SK-N-SH treated with all-trans-retinoic acid at 6 μM for 48 hours (cell line): ENCODE measurements at regions not wholly inside any gene's neighbourhood (a gene's known extent, or its start where the extent isn't known, plus 50 kb on each side); places are given as distances from the start of the nearest gene placed in this dataset.

Experiments used
- ATAC-seq: fragments of 200-7000 bp; cut with Tn5 transposase; 3 replicates; pipeline ENCODE4 v1.9.1; 2020; ENCODE audit warnings: mild to moderate bottlenecking, moderate library complexity
- CREB5 ChIP-seq: fragments of 250-450 bp; sonication (Bioruptor Pico); IDR thresholded peaks from 2 replicates; pipeline ENCODE4 v1.5.1; 2020; ENCODE audit warnings: low read depth, mild to moderate bottlenecking, moderate library complexity
- CSDC2 ChIP-seq: fragments of 250-450 bp; sonication (Bioruptor Pico); IDR thresholded peaks from 2 replicates; pipeline ENCODE4 v1.5.0; 2020; ENCODE audit warnings: mild to moderate bottlenecking, moderate library complexity
- ESRRG ChIP-seq: fragments of 250-450 bp; sonication (Bioruptor Pico); IDR thresholded peaks from 2 replicates; pipeline ENCODE4 v1.6.1; 2021; ENCODE audit warnings: mild to moderate bottlenecking
- GLIS3 ChIP-seq: fragments of 250-450 bp; sonication (Bioruptor Pico); IDR thresholded peaks from 2 replicates; pipeline ENCODE4 v1.5.0; 2020; ENCODE audit warnings: mild to moderate bottlenecking, moderate library complexity
- ISL1 ChIP-seq: fragments of 250-450 bp; sonication (Bioruptor Pico); IDR thresholded peaks from 2 replicates; pipeline ENCODE4 v2.1.2; 2022; ENCODE audit warnings: mild to moderate bottlenecking, moderate library complexity
- OSR1 ChIP-seq: fragments of 250-450 bp; sonication (Bioruptor Pico); IDR thresholded peaks from 2 replicates; pipeline ENCODE4 v1.8.0; 2022; ENCODE audit warnings: moderate library complexity, mild to moderate bottlenecking, inconsistent platforms
- POU6F1 ChIP-seq: fragments of 250-450 bp; sonication (Bioruptor Pico); IDR thresholded peaks from 2 replicates; pipeline ENCODE4 v1.8.0; 2021; ENCODE audit warnings: low read depth, mild to moderate bottlenecking, moderate library complexity, borderline replicate concordance
- PPARA ChIP-seq: fragments of 250-450 bp; sonication (Bioruptor Pico); IDR thresholded peaks from 2 replicates; pipeline ENCODE4 v1.5.0; 2020; ENCODE audit warnings: mild to moderate bottlenecking, borderline replicate concordance
- TCF4 ChIP-seq: fragments of 250-450 bp; sonication (Bioruptor Pico); IDR thresholded peaks from 2 replicates; pipeline ENCODE4 v1.8.0; 2021; ENCODE audit warnings: mild to moderate bottlenecking, moderate library complexity, borderline replicate concordance
- TOX ChIP-seq: fragments of 250-450 bp; sonication (Bioruptor Pico); IDR thresholded peaks from 2 replicates; pipeline ENCODE4 v1.8.0; 2021; ENCODE audit warnings: mild to moderate bottlenecking, moderate library complexity, borderline replicate concordance
- ZC3H10 ChIP-seq: fragments of 250-450 bp; sonication (Bioruptor Pico); IDR thresholded peaks from 2 replicates; pipeline ENCODE4 v1.5.1; 2021; ENCODE audit warnings: mild to moderate bottlenecking, moderate library complexity
- ZFP3 ChIP-seq: fragments of 250-450 bp; sonication (Bioruptor Pico); IDR thresholded peaks from 2 replicates; pipeline ENCODE4 v1.5.0; 2020; ENCODE audit warnings: mild to moderate bottlenecking, moderate library complexity
- ZFP30 ChIP-seq: fragments of 450-650 bp; formaldehyde crosslinking; IDR thresholded peaks from 2 replicates; pipeline ENCODE4 v1.5.0; 2022; ENCODE audit warnings: mild to moderate bottlenecking, moderate library complexity
- ZNF565 ChIP-seq: fragments of 450-650 bp; formaldehyde crosslinking; conservative IDR thresholded peaks from 2 replicates; pipeline ENCODE4 v1.5.0; 2020; ENCODE audit warnings: low read depth, mild to moderate bottlenecking, moderate library complexity
- ZNF70 ChIP-seq: fragments of 450-650 bp; formaldehyde crosslinking; IDR thresholded peaks from 2 replicates; pipeline ENCODE4 v1.5.0; 2020; ENCODE audit warnings: mild to moderate bottlenecking, moderate library complexity
- ZNF8 ChIP-seq: fragments of 450-650 bp; formaldehyde crosslinking; IDR thresholded peaks from 2 replicates; pipeline ENCODE4 v1.5.0; 2020; ENCODE audit warnings: mild to moderate bottlenecking, moderate library complexity
- TF ChIP-seq, protein P1 (sequence below): fragments of 250-450 bp; sonication (Bioruptor Pico); IDR thresholded peaks from 2 replicates; pipeline ENCODE4 v1.8.0; 2020; ENCODE audit warnings: mild to moderate bottlenecking, moderate library complexity, borderline replicate concordance

GRCh38 chr5:148927307-148927946, 101.0 kb downstream of the ADRB2 start (continued):
- TF ChIP-seq ISL1 (CRISPR knock-in tag), result no peak
- TF ChIP-seq ZFP3 (CRISPR knock-in tag), result no peak
- no peak for TF ChIP-seq ZC3H10 (CRISPR knock-in tag)
- TF ChIP-seq ZNF8, result no peak
- TF ChIP-seq, all 23 proteins: peak for 0

- no peak for TF ChIP-seq POU6F1
- no peak for TF ChIP-seq GLIS3
- TF ChIP-seq ZFP3 (CRISPR knock-in tag), result no peak
- TF ChIP-seq ZNF70 (CRISPR knock-in tag), result no peak
- no peak for TF ChIP-seq OSR1 (CRISPR knock-in tag)
- TF ChIP-seq TOX (CRISPR knock-in tag), result no peak
- TF ChIP-seq CSDC2 (CRISPR knock-in tag), result no peak
- TF ChIP-seq TCF4 (CRISPR knock-in tag), result no peak
- TF ChIP-seq ZC3H10 (CRISPR knock-in tag), result no peak
- TF ChIP-seq, all 23 proteins: peak for 0
- no peak for ATAC-seq
Observed at GRCh38 chr5:148928141-148928540, 101.7 kb downstream of the ADRB2 start.

- TF ChIP-seq ZNF565 (CRISPR knock-in tag) (no peak), ZFP3 (CRISPR knock-in tag) (no peak), GLIS3 (no peak), PPARA (CRISPR knock-in tag) (no peak), CREB5 (CRISPR knock-in tag) (no peak), ISL1 (CRISPR knock-in tag) (no peak), OSR1 (CRISPR knock-in tag) (no peak), CSDC2 (CRISPR knock-in tag) (no peak), ZNF8 (no peak), ZFP30 (CRISPR knock-in tag) (no peak)
- TF ChIP-seq, protein P1, sequence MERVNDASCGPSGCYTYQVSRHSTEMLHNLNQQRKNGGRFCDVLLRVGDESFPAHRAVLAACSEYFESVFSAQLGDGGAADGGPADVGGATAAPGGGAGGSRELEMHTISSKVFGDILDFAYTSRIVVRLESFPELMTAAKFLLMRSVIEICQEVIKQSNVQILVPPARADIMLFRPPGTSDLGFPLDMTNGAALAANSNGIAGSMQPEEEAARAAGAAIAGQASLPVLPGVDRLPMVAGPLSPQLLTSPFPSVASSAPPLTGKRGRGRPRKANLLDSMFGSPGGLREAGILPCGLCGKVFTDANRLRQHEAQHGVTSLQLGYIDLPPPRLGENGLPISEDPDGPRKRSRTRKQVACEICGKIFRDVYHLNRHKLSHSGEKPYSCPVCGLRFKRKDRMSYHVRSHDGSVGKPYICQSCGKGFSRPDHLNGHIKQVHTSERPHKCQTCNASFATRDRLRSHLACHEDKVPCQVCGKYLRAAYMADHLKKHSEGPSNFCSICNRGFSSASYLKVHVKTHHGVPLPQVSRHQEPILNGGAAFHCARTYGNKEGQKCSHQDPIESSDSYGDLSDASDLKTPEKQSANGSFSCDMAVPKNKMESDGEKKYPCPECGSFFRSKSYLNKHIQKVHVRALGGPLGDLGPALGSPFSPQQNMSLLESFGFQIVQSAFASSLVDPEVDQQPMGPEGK, result no peak
- TF ChIP-seq, all 23 proteins: peak for 0
- ATAC-seq, result no peak
Observed at GRCh38 chr5:148931453-148932057, 105.1 kb downstream of the ADRB2 start.

DNA sequence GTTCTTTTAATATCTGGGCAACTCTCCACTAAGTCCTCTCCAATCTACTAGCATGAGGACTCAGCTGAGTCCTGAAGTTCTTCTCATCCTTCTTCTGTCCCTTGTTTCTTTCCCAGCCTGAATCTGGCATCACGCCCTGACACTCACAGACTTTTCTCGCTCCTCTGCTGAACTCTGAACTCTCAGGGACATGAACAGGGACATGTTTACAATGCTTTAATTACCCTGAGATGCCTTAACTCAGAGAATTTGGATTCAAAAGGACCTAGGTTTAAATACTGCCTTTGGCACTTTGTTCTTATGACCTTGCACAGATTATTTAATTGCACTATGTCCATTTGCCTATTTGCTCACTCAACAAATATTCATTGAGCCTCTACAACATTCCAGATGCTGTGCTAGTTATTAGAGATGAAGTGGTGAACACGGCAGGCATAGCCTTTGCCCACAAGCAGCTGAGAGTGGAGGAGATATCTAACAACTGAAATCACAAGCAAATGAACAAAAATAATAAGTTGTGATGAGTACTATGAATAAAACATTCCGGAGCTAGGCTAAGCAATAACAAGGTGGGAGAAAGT, 106.0 kb downstream of the ADRB2 start:
- ATAC-seq, result no peak; the same call in 2 of the 3 replicates

More for the DNA sequence above, 106.0 kb downstream of the ADRB2 start:
- no peak for TF ChIP-seq ZFP3 (CRISPR knock-in tag)
- TF ChIP-seq CSDC2 (CRISPR knock-in tag), result no peak
- TF ChIP-seq PPARA (CRISPR knock-in tag), result no peak
- TF ChIP-seq ZNF70 (CRISPR knock-in tag), result no peak
- no peak for TF ChIP-seq ZC3H10 (CRISPR knock-in tag)
- no peak for TF ChIP-seq TCF4 (CRISPR knock-in tag)
- no peak for TF ChIP-seq ZNF8
- TF ChIP-seq, protein P1, result no peak
- no peak for TF ChIP-seq ESRRG (CRISPR knock-in tag)
